HG03378 (cell line): ENCODE measurements at regions not wholly inside any gene's neighbourhood (a gene's known extent, or its start where the extent isn't known, plus 50 kb on each side); places are given as distances from the start of the nearest gene placed in this dataset.

Experiments used
- ATAC-seq: cut with Tn5 transposase; IDR thresholded peaks from one replicate; pipeline ENCODE4 v1.9.1; 2021; ENCODE audit warnings: mild to moderate bottlenecking, moderate library complexity; ENCODE audit not compliant: unreplicated experiment

- ATAC-seq, result no peak
These were observed 54.0 kb upstream of the GRIN3A start for GRCh38 chr9:101792475-101792874.

- ATAC-seq, result no peak
These were observed 53.5 kb upstream of the GRIN3A start for GRCh38 chr9:101791938-101792337.

- ATAC-seq, result no peak
These were observed 53.1 kb upstream of the GRIN3A start for GRCh38 chr9:101791533-101791932.
